Neuronal stem cell (in vitro differentiated cells): ENCODE measurements at regions not wholly inside any gene's neighbourhood (a gene's known extent, or its start where the extent isn't known, plus 50 kb on each side); places are given as distances from the start of the nearest gene placed in this dataset.

Experiments
- DNase-seq: peaks from one replicate; pipeline ENCODE4 v3.0.0-alpha.2; 2013; ENCODE audit warnings: low spot score
- H2AFZ ChIP-seq: one replicate; pipeline ENCODE4 v1.6.1; 2013; ENCODE audit warnings: mild to moderate bottlenecking, low read length, inconsistent platforms
- H2AK5ac ChIP-seq: 2 replicates; pipeline ENCODE4 v1.6.1; 2013; ENCODE audit warnings: low read depth, mild to moderate bottlenecking, inconsistent platforms, low read length, moderate library complexity, mixed read lengths
- H2BK120ac ChIP-seq: 2 replicates; pipeline ENCODE4 v1.6.1; 2013; ENCODE audit warnings: low read depth, mild to moderate bottlenecking, inconsistent platforms, low read length, moderate library complexity, mixed read lengths
- H2BK12ac ChIP-seq: one replicate; pipeline ENCODE4 v1.6.1; 2013; ENCODE audit warnings: low read length, inconsistent platforms
- H2BK15ac ChIP-seq: 2 replicates; pipeline ENCODE4 v1.6.1; 2013; ENCODE audit warnings: mild to moderate bottlenecking, low read length, inconsistent platforms, mixed read lengths
- H2BK5ac ChIP-seq: one replicate; pipeline ENCODE4 v1.6.1; 2013; ENCODE audit warnings: inconsistent platforms, mild to moderate bottlenecking, low read length, moderate library complexity
- H3K14ac ChIP-seq: one replicate; pipeline ENCODE4 v1.6.1; 2013; ENCODE audit warnings: low read length, inconsistent platforms
- H3K18ac ChIP-seq: 2 replicates; pipeline ENCODE4 v1.6.1; 2013; ENCODE audit warnings: low read length, inconsistent platforms
- H3K23ac ChIP-seq: 2 replicates; pipeline ENCODE4 v1.6.1; 2013; ENCODE audit warnings: low read depth, mild to moderate bottlenecking, mixed read lengths, low read length, inconsistent platforms; ENCODE audit not compliant: poor library complexity
- H3K27ac ChIP-seq: replicated peaks from 3 replicates; pipeline ENCODE4 v1.5.1; 2013; ENCODE audit warnings: low read length, inconsistent platforms
- H3K27me3 ChIP-seq, 3 experiments: 2 replicates each; pipeline ENCODE4 v1.6.1; 2013; ENCODE audit warnings: low read length in 3 of 3, mild to moderate bottlenecking in 2 of 3, inconsistent platforms in 1 of 3, low read depth in 1 of 3, mixed read lengths in 1 of 3, moderate library complexity in 1 of 3; ENCODE audit not compliant: control insufficient read depth in 3 of 3, insufficient read depth in 3 of 3
- H3K36me3 ChIP-seq, 2 donors: replicated peaks in 1 of 2; 2 replicates each; pipeline ENCODE4 v1.6.1; 2013; ENCODE audit warnings: low read length in 2 of 2; ENCODE audit not compliant: control insufficient read depth in 2 of 2, insufficient read depth in 2 of 2
- H3K4ac ChIP-seq: 2 replicates; pipeline ENCODE4 v1.6.1; 2013; ENCODE audit warnings: inconsistent platforms, mild to moderate bottlenecking, low read length, moderate library complexity
- H3K4me1 ChIP-seq, 2 donors: 1 replicate in 1 of 2; 2 replicates in 1 of 2; pipeline ENCODE4 v1.6.1; 2013; ENCODE audit warnings: low read length in 2 of 2, low read depth in 1 of 2; ENCODE audit not compliant: control insufficient read depth in 2 of 2, insufficient read depth in 1 of 2
- H3K4me2 ChIP-seq: one replicate; pipeline ENCODE4 v1.6.1; 2013; ENCODE audit warnings: mild to moderate bottlenecking, low read length, inconsistent platforms; ENCODE audit not compliant: insufficient read depth, poor library complexity, severe bottlenecking
- H3K4me3 ChIP-seq, 2 donors: 2 replicates each; pipeline ENCODE4 v1.5.1; 2013; ENCODE audit warnings: low read length in 2 of 2, mild to moderate bottlenecking in 2 of 2, inconsistent platforms in 1 of 2, moderate library complexity in 1 of 2
- H3K79me1 ChIP-seq: one replicate; pipeline ENCODE4 v1.6.1; 2013; ENCODE audit warnings: low read depth, mild to moderate bottlenecking, inconsistent platforms, low read length, moderate library complexity
- H3K9ac ChIP-seq: one replicate; pipeline ENCODE4 v1.6.1; 2013; ENCODE audit warnings: mild to moderate bottlenecking, low read depth, low read length, inconsistent platforms; ENCODE audit not compliant: poor library complexity
- H3K9me3 ChIP-seq, 2 donors: replicated peaks in 1 of 2; 2 replicates each; pipeline versions ENCODE3 to v1.6.1; 2013; ENCODE audit warnings: low read length in 2 of 2, mild to moderate bottlenecking in 2 of 2, inconsistent platforms in 1 of 2, low read depth in 1 of 2, mixed read lengths in 1 of 2, moderate library complexity in 1 of 2; ENCODE audit not compliant: control insufficient read depth in 2 of 2, insufficient read depth in 1 of 2
- H4K8ac ChIP-seq: one replicate; pipeline ENCODE4 v1.6.1; 2013; ENCODE audit warnings: low read depth, mild to moderate bottlenecking, inconsistent platforms, low read length, moderate library complexity
- H4K91ac ChIP-seq: one replicate; pipeline ENCODE4 v1.6.1; 2013; ENCODE audit warnings: low read length, low read depth, mild to moderate bottlenecking, inconsistent platforms; ENCODE audit not compliant: poor library complexity
- WGBS, 2 donors: extraction: QIAGEN DNeasy Blood & Tissue Kit; methylation state at CpG; one replicate each; pipeline ENCODE4 v1.1.7; 2013; ENCODE audit warnings: missing lambda C conversion rate in 2 of 2, mixed read lengths in 1 of 2; ENCODE audit not compliant: insufficient read length in 2 of 2, insufficient replicate concordance in 1 of 2; ENCODE audit errors: extremely low coverage in 2 of 2; 5-methylcytosine and 5-hydroxymethylcytosine counted together

- WGBS, 2 donors: no CpG with 5 or more reads among the region's 4 CpGs
- no peak overlapping the region for H3K23ac ChIP-seq
These were observed 66.1 kb downstream of the RBMX2 start for GRCh38 chrX:130467936-130468335.

GRCh38 chrX:130468395-130468923 lies 66.7 kb downstream of the RBMX2 start:
- Histone ChIP-seq H2BK12ac (no peak overlapping the region), H4K91ac (no peak overlapping the region), H3K27ac (no peak overlapping the region), H4K8ac (no peak overlapping the region), H3K4me3 (no peak overlapping the region), H2AFZ (no peak overlapping the region), H2BK120ac (no peak overlapping the region), H3K14ac (no peak overlapping the region), H2AK5ac (no peak overlapping the region), H3K9ac (no peak overlapping the region), H3K4ac (no peak overlapping the region), H3K4me1 (no peaks in the 10 kb centered on the region), H3K27me3 (peaks cover 0 to 10% (median 0%) of the 10 kb centered on the region in 3 experiments), H3K79me1 (no peaks in the 10 kb centered on the region), H2BK15ac (no peak overlapping the region), H3K4me2 (no peak overlapping the region), H3K23ac (no peak overlapping the region), H2BK5ac (no peak overlapping the region), H3K18ac (no peak overlapping the region), H3K36me3 (no peaks in the 10 kb centered on the region), H3K9me3 (no peaks in the 10 kb centered on the region)
- WGBS, 2 donors: no CpG with 5 or more reads among the region's 3 CpGs
- no peak for DNase-seq

More at GRCh38 chrX:130467936-130468335, 66.1 kb downstream of the RBMX2 start:
- H3K9me3 ChIP-seq: no peaks in the 10 kb centered on the region
- H3K27me3 ChIP-seq: peaks cover 0 to 15% (median 0%) of the 10 kb centered on the region in 3 experiments
- H2BK12ac ChIP-seq: no peak overlapping the region
- H3K4me2 ChIP-seq: no peak overlapping the region
- no peak overlapping the region for H2BK15ac ChIP-seq
- H4K8ac ChIP-seq: no peak overlapping the region
- no peaks in the 10 kb centered on the region for H3K4me1 ChIP-seq
- no peak for DNase-seq
- H3K9ac ChIP-seq: no peak overlapping the region
- H3K4ac ChIP-seq: no peak overlapping the region
- no peak overlapping the region for H2BK5ac ChIP-seq
- no peak overlapping the region for H3K18ac ChIP-seq
- H3K27ac ChIP-seq: no peak overlapping the region
- no peak overlapping the region for H2AK5ac ChIP-seq
- H2BK120ac ChIP-seq: no peak overlapping the region
- no peaks in the 10 kb centered on the region for H3K36me3 ChIP-seq
- no peak overlapping the region for H4K91ac ChIP-seq
- H3K14ac ChIP-seq: no peak overlapping the region
- no peaks in the 10 kb centered on the region for H3K79me1 ChIP-seq
- no peak overlapping the region for H2AFZ ChIP-seq
- H3K4me3 ChIP-seq: no peak overlapping the region

GRCh38 chrX:130482871-130483270 lies 81.1 kb downstream of the RBMX2 start:
- Histone ChIP-seq H2BK120ac (no peak overlapping the region), H4K91ac (no peak overlapping the region), H3K36me3 (no peaks in the 10 kb centered on the region), H2BK12ac (no peak overlapping the region), H3K4me3 (no peak overlapping the region), H3K14ac (no peak overlapping the region), H3K18ac (no peak overlapping the region), H3K4me2 (no peak overlapping the region), H3K4me1 (no peaks in the 10 kb centered on the region), H3K23ac (no peak overlapping the region), H3K4ac (no peak overlapping the region), H3K9me3 (no peaks in the 10 kb centered on the region), H2AK5ac (no peak overlapping the region), H3K27ac (no peak overlapping the region), H3K27me3 (peaks cover 0 to 7% (median 0%) of the 10 kb centered on the region in 3 experiments), H2BK5ac (no peak overlapping the region), H2AFZ (no peak overlapping the region), H3K9ac (no peak overlapping the region), H2BK15ac (no peak overlapping the region), H4K8ac (no peak overlapping the region), H3K79me1 (no peaks in the 10 kb centered on the region)
- DNase-seq: no peak
- no CpG with 5 or more reads among the region's 2 CpGs for WGBS, 2 donors

- DNase-seq: no peak
- Histone ChIP-seq H3K4me1 (no peaks in the 10 kb centered on the region), H4K91ac (no peak overlapping the region), H2BK120ac (no peak overlapping the region), H3K23ac (no peak overlapping the region), H2BK15ac (no peak overlapping the region), H2AK5ac (no peak overlapping the region), H4K8ac (no peak overlapping the region), H3K4me2 (no peak overlapping the region), H3K36me3 (no peaks in the 10 kb centered on the region), H3K4me3 (no peak overlapping the region), H3K18ac (no peak overlapping the region), H3K79me1 (no peaks in the 10 kb centered on the region), H3K9me3 (no peaks in the 10 kb centered on the region), H3K27me3 (peaks cover 0 to 8% (median 0%) of the 10 kb centered on the region in 3 experiments), H3K27ac (no peak overlapping the region), H2BK5ac (no peak overlapping the region), H3K4ac (no peak overlapping the region), H3K9ac (no peak overlapping the region), H2AFZ (no peak overlapping the region), H2BK12ac (no peak overlapping the region), H3K14ac (no peak overlapping the region)
- no CpG with 5 or more reads among the region's 1 CpG for WGBS, 2 donors
These were observed 84.1 kb downstream of the RBMX2 start for GRCh38 chrX:130485870-130486269.
